ENCODE measurements at regions not wholly inside any gene's neighbourhood (a gene's known extent, or its start where the extent isn't known, plus 50 kb on each side); places are given as distances from the start of the nearest gene placed in this dataset.

GRCh38 chr6:150713487-150713886, 113.8 kb downstream of the PLEKHG1 start:
- no peak for DNase-seq

DNA sequence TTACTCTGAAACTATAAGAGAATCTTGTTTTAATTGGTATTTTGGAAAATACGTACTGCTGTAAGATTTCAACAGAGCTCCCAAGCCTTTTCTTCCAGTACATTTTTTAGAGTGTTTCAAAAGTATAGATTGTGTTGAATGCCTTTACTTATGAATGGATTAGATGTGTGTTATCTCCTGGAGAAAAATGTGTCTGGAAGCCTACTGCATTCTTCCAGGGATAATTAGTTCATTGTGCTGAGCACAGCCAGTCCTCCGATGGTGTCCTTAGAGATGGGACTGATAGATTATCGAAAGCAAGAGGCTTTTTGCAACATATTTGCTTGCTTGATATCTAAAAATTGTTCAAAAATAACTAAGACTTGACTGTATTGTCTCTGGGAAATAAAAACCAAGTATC, 114.2 kb downstream of the PLEKHG1 start:
- no peak for DNase-seq

DNA sequence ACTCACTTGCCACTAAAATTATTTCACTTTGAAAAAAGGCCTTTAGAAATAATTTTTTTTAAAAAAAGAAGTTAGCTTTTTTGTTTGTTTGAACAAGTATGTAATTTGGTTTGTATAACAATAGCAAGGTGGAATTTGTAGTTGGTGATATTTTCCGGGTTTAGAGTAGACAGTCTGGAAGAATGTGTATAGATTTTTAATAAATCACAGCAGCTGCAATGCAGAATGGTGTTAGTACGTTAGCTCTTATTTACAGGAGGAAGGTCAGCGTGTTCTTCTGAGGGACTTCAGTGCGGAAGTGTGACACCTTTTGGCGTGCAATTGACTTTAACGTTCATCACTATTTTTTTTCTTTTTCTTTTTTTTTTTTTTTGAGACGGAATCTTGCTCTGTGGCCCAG, 115.4 kb downstream of the PLEKHG1 start:
- no peak for DNase-seq

DNA sequence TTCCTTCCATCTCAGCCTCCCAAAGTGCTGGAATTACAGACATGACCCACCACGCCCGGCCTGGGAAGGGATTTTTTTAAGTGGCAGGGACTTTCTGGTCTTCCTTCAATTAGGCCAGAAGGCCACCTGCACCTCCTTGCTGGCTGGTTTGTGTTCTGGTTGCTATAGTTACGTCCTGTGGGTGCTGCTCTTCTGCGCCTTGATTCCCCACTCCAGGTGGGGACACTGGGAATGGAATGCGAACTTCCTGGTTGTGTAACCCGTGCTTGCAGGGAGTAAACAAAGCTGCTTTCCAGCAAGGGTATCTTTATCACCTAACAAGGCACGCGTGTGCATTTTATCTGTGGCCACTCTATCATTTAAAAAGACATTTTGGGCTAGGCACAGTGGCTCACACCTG, 117.7 kb downstream of the PLEKHG1 start:
- DNase-seq: no peak

DNA sequence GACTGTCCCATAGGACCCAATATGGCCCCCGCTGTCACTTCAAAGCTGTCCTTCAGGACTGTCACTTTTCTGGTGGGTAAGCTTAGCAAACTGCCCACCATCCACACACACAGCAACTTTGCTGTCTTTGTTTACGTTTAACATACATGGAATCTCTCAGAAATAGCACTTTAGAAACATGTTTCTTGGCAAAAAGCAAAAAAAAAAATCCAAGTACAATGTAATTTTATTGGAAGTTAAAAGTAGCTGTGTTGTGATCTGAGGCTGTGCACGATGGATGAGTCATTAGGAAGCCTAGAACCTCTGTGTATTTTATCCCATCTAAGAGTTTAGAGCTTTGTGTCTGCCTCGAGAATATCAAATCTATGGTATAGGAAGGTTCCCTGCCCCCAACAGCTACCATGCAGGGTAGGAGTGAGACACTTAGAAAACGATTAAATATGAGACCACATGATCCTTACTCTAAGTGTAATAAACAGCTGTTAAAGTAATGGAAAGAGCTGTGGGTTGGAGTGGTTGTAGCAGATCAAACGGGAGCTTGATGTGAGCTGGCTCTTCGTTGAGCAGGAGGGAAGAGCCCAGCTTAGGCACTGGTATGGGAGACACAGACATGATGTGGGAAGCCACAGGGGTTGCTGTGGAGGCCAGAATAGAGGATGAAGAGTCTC, 119.5 kb downstream of the PLEKHG1 start:
- DNase-seq: no peak

GRCh38 chr6:150719831-150720230, 120.1 kb downstream of the PLEKHG1 start:
- DNase-seq: no peak

- no peak for DNase-seq
Observed at GRCh38 chr6:150720774-150721233, 121.1 kb downstream of the PLEKHG1 start.

- no peak for DNase-seq
Observed at GRCh38 chr6:150721418-150722266, 122.0 kb downstream of the PLEKHG1 start.

GRCh38 chr6:150722614-150723344, 123.1 kb downstream of the PLEKHG1 start:
- no peak for DNase-seq

DNA sequence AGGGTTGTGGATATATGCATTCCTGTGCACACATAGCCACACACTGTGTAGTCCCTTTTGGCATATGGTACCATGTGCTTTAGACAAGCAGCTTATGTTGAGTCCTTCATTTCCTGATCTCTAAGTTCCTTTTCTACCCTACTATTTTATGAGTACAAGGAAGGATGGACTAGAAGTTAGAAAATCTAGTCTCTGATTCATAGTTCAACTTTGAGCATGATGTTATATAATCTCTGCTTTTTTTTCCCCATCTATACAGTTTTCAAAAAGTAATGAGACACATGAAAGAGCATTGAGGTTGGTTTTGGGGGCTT, 123.6 kb downstream of the PLEKHG1 start:
- no peak for DNase-seq

DNA sequence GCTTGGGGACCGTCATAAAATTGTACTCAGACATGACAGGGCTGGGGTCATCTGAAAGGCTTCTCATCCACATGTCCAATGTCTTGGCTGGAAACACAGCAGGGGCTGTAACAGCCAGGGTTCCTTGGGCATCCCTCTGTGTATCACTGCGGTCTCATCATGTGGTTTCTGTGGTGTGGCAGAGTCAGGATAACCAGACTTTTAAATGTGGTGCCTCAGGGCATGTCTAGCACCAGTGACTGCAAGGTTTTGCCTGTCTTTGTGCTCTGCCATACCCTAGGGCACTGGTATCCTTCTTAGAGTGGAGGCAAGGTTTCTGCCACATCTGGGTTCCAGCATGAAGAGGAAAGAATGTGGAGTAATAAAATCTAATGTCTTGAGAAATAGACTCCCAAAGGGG, 124.2 kb downstream of the PLEKHG1 start:
- DNase-seq: no peak

GRCh38 chr6:150725795-150726194, 126.1 kb downstream of the PLEKHG1 start:
- DNase-seq: no peak

DNA sequence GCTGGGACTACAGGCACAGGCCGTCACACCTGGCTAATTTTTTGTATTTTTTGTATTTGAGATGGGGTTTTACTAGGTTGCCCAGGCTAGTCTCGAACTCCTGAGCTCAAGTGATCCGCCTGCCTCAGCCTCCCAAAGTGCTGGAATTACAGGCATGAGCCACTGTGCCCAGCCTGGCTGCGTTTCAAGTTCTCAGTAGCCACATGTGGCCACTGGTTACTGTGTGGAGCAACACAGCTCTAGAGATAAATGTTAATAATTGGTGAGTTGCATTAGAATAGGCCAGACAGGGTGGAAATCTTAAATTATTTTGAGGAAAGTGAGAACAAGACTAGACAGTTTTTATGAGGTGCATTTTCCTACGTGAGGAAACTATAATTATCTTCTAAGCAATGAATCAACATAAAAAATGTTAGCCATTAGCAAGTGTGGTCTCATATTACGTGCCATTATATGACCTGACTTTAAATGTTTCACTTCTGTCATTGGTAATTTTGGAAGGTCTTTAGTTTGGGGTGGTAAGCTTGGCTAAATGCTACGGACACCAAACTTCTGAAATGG, 129.6 kb downstream of the PLEKHG1 start:
- no peak for DNase-seq

DNA sequence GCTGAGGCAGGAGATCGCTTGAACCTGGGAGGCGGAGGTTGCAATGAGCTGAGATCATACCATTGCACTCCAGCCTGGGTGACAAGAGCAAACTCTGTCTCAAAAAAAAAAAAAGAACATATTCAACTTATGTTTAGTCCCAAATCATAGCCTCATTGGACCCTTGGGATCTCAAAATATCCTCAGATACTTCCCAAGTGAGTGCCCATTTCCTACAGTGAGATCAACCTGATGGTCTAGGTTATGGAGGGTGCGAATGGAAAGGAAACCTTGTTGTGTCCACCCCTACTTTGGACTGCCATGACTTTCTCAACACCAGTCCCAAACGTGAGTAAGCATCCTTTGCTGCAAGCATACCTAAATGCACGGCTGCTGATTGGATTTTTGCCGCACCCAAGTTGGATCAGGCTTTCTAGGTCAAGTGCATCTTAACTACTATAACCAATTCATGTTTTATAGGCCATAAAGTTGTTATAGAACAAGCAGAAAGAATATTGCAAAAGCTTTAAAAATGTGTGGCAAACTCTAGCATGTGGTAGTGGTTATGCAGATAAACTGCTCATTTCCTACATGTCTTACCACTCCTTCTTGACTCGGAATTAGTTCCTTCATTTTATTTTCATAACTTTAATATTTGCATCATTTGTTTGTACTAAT, 131.2 kb downstream of the PLEKHG1 start:
- no peak for DNase-seq

DNA sequence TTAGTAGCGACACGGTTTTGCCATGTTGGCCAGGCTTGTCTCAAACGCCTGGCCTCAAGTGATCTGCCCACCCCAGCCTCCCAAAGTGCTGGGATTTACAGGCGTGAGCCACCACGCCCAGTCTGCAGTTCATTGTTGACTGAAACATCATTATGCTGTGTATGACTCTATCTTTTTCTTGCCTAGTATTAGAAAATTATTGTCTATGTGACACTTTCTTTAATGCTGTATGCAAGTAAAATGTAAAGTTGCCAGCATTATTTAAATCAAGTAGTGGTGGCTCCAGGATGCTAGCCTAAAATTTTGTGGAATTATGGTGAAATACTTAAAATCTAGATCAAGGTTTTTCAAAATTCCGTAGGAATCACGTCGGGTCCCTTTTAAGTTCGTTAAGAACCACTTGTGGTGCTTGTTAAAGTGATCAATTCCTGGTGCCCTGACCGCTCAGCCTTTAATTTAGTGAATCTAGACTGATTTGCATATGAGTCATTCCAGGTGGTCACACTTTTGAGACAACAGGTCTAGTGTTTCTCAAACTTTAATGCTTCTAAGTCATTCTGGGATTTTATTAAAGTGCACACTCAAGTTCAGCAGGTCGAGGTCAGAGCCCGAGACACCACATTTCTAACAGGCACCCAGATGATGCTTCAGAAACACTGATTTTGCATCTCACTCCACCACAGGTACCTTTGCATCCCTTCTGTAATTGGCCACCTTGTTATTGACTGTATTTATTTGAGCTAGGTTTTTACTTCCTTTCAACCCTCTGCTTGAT, 132.6 kb upstream of the MTHFD1L start:
- no peak for DNase-seq

- no peak for DNase-seq
Observed at GRCh38 chr6:150733726-150734125, 131.8 kb upstream of the MTHFD1L start.

DNA sequence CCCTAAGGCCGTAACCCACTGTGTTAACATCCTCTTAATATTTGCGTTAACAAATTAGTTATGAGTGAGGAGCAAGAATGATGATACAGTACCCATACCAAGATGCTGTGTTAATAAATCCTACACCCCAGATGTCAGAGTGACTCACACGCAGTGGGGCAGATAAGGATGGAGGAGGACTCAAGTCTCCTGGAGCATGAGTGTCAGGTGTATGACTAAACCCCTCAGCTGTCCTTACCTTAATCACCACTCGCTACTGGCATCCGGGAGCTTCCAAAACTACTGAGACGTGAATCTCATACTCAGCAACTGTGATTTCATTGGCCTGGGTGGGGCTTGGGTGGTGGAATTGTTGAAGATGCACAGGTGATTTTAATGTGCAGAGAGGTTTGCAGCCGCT, 131.3 kb upstream of the MTHFD1L start:
- no peak for DNase-seq

- no peak for DNase-seq
Observed at GRCh38 chr6:150735341-150735851, 130.1 kb upstream of the MTHFD1L start.

DNA sequence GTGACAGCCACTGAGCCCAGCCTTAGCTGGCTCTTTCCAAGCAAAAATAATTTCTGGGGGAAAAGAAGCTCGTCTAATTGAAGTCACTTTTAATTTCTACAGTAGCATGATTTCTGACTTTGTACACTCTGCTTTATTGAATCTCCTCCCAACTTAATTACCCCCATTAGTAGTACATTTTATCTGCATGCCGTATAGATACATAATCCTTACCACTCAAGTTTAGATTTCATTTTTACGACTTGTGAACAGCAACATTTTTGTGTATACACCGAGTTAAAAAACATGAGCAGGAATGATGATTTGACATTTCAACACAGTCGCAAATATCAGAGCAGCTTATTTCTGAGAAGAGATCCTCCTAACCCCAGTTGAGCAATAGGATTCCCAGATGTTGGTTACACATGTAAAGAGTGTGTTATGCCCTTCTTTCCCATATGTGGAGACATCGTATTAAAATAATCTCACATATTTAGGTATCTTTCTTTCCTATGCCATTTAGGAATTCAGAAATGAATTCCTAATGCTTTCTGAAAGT, 127.3 kb upstream of the MTHFD1L start:
- no peak for DNase-seq

DNA sequence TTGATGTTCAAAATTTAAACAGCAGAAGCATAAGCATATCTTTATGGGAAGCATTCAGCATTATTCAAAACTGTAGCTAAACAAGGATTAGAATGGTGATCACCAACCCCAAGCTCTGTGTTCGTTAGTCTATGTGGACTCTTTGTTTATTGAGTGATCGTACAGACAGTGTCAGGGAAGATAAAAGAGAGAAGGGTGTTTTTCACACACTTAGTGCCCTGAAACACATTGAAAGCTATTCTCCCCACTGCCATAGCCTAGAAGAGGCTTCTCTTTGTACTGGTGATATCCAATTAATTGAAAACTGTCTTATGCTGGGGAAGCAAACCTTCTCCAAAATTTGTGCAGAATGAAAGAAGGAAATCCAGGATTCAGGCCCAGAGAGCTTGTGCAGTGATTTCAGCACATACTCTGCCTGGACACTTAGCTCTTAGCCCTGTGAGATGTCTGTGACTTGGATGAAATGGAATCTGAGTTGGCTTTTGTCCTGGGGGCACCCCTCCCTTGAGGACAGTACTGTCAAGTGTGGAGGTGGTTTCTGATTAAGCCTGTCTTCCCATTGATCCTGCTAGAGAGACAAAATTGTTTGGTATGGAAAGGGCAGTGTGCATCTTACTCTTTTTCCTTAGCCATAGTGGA, 125.7 kb upstream of the MTHFD1L start:
- no peak for DNase-seq

- DNase-seq: no peak
Observed at GRCh38 chr6:150740453-150740852, 125.0 kb upstream of the MTHFD1L start.
